ENCODE measurements at regions not wholly inside any gene's neighbourhood (a gene's known extent, or its start where the extent isn't known, plus 50 kb on each side); places are given as distances from the start of the nearest gene placed in this dataset.

DNA sequence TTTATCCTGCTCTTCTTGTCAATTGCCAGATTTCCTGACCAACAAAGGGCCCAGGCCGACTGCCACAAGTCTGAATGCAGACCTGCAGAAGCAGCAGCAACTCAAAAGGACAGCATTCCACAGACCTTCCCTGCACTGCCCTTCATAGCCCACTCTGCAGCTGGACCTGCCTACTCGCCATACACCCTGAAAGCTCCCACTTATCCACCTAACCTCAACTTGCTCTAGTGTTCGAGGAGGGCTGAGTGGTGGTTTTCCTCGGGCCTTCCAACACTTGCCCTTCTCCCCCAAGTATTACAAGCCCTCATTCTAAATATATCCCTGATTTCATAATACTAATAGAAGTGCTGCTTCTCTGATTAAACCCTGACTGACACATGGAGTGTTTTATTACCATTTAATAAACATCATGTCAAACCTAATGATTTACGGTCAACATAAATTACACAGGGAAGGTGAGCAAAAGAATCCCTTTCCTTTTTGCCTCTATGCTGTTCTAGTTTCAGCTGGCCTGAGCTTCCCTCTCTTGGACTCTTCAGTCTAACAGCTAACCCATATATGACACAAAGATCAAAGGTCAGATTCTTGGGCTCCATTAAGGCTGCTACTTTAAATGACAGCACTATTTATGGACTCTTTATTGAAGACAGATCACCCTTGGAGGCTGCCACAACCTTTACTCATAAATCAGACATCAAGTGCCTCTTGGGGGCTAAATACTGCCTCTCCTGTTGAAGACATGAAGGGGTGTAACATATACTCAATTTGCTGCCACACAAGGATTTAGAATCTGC, 1546.9 kb upstream of the TMEM132C start (continued):
- no peak for TF ChIP-seq SIX5 (IDR thresholded peaks at IDR 0.05; ENCODE audit: low read depth, low read length)
